ENCODE measurements at regions not wholly inside any gene's neighbourhood (a gene's known extent, or its start where the extent isn't known, plus 50 kb on each side); places are given as distances from the start of the nearest gene placed in this dataset.

DNA sequence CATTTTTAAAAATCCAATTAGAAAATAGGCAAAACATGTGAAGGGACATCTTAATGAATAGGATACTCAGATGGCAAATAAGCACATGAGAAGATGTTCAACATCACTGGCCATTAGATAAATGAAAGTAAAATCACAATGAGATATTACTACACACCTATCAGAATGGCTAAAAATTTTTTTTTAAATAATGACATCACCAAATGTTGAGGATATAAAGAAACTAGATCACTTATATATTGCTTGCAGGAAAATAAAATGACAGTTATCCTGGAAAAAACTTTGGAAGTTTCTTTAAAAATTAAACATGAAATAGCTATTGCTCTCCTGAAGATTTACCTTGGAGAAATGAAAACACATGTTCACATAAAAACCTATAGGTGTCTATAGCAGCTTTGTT is 127.8 kb downstream of the ALOX5 start:
- no peak overlapping the region for H3K27ac ChIP-seq (ENCODE audit: low read depth, low read length)

DNA sequence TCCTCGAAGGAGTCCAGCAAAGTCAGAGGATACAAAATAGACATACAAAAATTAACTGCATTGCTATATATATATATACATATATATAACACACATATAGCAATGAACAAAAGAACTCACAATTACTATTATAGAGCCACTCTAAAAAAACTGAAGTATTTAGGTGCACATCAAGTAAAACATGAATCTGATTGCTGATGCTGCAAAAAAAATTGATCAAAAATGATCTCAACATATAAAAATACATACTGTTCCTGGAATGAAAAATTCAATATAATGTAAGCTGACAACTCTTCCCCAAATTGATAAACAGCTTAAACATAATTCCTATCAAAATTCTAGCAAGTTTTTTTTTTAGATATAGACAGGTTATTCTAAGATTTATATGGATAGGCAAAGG is 126.8 kb downstream of the ALOX5 start:
- H3K4me3 ChIP-seq (ENCODE audit: low read depth, low read length) = no peak overlapping the region
- peaks cover 2% of the 10 kb centered on the region for H3K9me3 ChIP-seq (ENCODE audit: control insufficient read depth, insufficient read depth, low read length)
- no CpG with 5 or more reads among the region's 1 CpG for WGBS (ENCODE audit: insufficient coverage)
- no peaks in the 10 kb centered on the region for H3K36me3 ChIP-seq (ENCODE audit: control insufficient read depth, insufficient read depth, low read length)
- H3K27me3 ChIP-seq (ENCODE audit: control insufficient read depth, insufficient read depth, low read length) = no peaks in the 10 kb centered on the region
- no peak for DNase-seq (ENCODE audit: low read depth in 4 of 6, low spot score in 6 of 6)
- H3K27ac ChIP-seq (ENCODE audit: low read depth, low read length) = no peak overlapping the region
- no peaks in the 10 kb centered on the region for H3K4me1 ChIP-seq (ENCODE audit: control insufficient read depth, insufficient read depth, low read length)

More for the DNA sequence above, 127.8 kb downstream of the ALOX5 start:
- Histone ChIP-seq H3K9me3 (ENCODE audit: control insufficient read depth, insufficient read depth, low read length) (no peaks in the 10 kb centered on the region), H3K4me3 (ENCODE audit: low read depth, low read length) (no peak overlapping the region), H3K4me1 (ENCODE audit: control insufficient read depth, insufficient read depth, low read length) (no peaks in the 10 kb centered on the region), H3K36me3 (ENCODE audit: control insufficient read depth, insufficient read depth, low read length) (no peaks in the 10 kb centered on the region), H3K27me3 (ENCODE audit: control insufficient read depth, insufficient read depth, low read length) (no peaks in the 10 kb centered on the region)
- DNase-seq (ENCODE audit: low read depth in 4 of 6, low spot score in 6 of 6) = no peak

DNA sequence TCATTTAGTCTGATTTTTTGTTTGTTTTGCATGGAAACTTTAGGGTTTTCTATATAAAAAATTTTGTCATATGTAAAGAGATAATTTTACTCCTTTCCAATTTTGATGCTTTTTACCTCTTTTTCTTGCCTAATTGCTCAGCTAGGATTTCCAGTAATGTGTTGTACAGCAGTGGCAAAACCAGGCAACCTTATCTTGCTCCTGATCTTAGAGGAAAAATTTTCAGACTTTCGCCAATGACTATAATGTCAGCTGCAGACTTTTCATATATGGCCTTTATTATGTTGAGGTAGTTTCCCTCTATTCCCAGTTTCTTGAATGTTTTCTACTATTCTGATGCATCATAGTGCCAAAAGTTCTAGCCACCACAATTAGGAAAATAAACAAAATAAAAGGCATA is 126.3 kb downstream of the ALOX5 start:
- Histone ChIP-seq H3K4me3 (ENCODE audit: low read depth, low read length) (no peak overlapping the region), H3K9me3 (ENCODE audit: control insufficient read depth, insufficient read depth, low read length) (peaks cover 3% of the 10 kb centered on the region), H3K27ac (ENCODE audit: low read depth, low read length) (no peak overlapping the region), H3K36me3 (ENCODE audit: control insufficient read depth, insufficient read depth, low read length) (no peaks in the 10 kb centered on the region), H3K4me1 (ENCODE audit: control insufficient read depth, insufficient read depth, low read length) (no peaks in the 10 kb centered on the region), H3K27me3 (ENCODE audit: control insufficient read depth, insufficient read depth, low read length) (no peaks in the 10 kb centered on the region)
- no CpG with 5 or more reads among the region's 1 CpG for WGBS (ENCODE audit: insufficient coverage)
- no peak for DNase-seq (ENCODE audit: low read depth in 4 of 6, low spot score in 6 of 6)

DNA sequence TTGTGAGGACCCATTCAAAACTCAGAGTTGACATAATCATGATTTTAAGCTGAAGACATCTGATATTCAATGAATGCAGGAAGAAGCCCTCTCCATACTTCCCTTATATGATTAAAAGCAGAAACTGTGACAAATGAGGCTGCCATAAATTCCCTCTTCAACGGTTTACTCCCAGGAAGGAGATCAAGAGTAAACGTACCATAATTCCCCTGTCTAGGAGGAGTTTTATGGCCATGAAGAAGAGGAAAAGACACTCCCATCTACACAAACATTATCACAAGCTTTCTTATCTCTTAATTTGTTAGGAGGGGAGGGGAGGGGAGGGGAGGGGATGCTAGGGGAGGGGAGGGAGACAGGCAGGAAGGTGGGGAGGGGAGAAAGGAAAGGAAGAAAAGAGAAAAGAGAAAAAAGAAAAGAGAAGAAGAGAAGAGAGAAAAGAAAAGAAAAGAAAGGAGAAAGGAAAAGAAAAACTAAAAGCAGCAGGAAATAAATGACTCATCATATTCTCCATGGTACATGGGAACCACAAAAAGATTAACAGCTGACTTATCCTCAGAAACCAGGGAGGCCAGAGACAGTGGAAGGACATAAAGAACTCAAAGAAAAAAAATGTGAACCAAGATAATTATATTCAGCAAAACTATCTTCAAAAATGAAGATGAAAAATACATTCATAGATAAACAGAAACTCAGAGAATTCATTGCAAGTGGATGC is 121.6 kb downstream of the ALOX5 start:
- WGBS (ENCODE audit: insufficient coverage) = no CpG with 5 or more reads among the region's 2 CpGs
- Histone ChIP-seq H3K4me1 (ENCODE audit: control insufficient read depth, insufficient read depth, low read length) (no peaks in the 10 kb centered on the region), H3K9me3 (ENCODE audit: control insufficient read depth, insufficient read depth, low read length) (peaks cover 3% of the 10 kb centered on the region), H3K4me3 (ENCODE audit: low read depth, low read length) (no peak overlapping the region), H3K27me3 (ENCODE audit: control insufficient read depth, insufficient read depth, low read length) (no peaks in the 10 kb centered on the region), H3K27ac (ENCODE audit: low read depth, low read length) (no peak overlapping the region), H3K36me3 (ENCODE audit: control insufficient read depth, insufficient read depth, low read length) (no peaks in the 10 kb centered on the region)
- DNase-seq (ENCODE audit: low read depth in 4 of 6, low spot score in 6 of 6) = no peak

All from spinal cord (tissue), 9 donors.